Esophagus muscularis mucosa (tissue), 4 donors: ENCODE measurements at regions not wholly inside any gene's neighbourhood (a gene's known extent, or its start where the extent isn't known, plus 50 kb on each side); places are given as distances from the start of the nearest gene placed in this dataset.

Experiments
- DNase-seq: peaks from one replicate; pipeline ENCODE4 v3.0.0-alpha.2; 2017; ENCODE audit errors: extremely low spot score
- H3K27ac ChIP-seq, 4 donors: fragments of 200-600 bp; sonication (generic); replicated peaks in 1 of 4; 1 replicate in 3 of 4; 2 replicates in 1 of 4; pipeline ENCODE4 v1.5.1; 2016 to 2019; ENCODE audit warnings: mild to moderate bottlenecking in 1 of 4
- H3K27me3 ChIP-seq, 4 donors: fragments of 200-600 bp; sonication (generic); one replicate each; pipeline versions ENCODE4 v1.5.1 to v1.6.0; 2016 to 2019
- H3K36me3 ChIP-seq, 4 donors: fragments of 200-600 bp; sonication (generic); one replicate each; pipeline ENCODE4 v1.5.1; 2016 to 2019
- H3K4me1 ChIP-seq, 4 donors: fragments of 200-600 bp; sonication (generic); one replicate each; pipeline ENCODE4 v1.5.1; 2016 to 2019
- H3K4me3 ChIP-seq, 4 donors: fragments of 200-600 bp; sonication (generic); 1 replicate in 2 of 4; 2 replicates in 2 of 4; pipeline ENCODE4 v1.5.1; 2016 to 2019; ENCODE audit warnings: mild to moderate bottlenecking in 4 of 4, moderate library complexity in 1 of 4
- H3K9me3 ChIP-seq, 4 donors: fragments of 200-600 bp; sonication (generic); 1 replicate in 3 of 4; 2 replicates in 1 of 4; pipeline ENCODE4 v1.5.1; 2016 to 2019
- EP300 ChIP-seq: sonication (generic); formaldehyde crosslinking; IDR thresholded peaks from one replicate; pipeline ENCODE4 v1.6.1; 2017; ENCODE audit warnings: antibody characterized with exemption
- POLR2A ChIP-seq: fragments of 450-650 bp; IDR thresholded peaks from one replicate; pipeline ENCODE4 v1.6.1; 2017; ENCODE audit warnings: antibody characterized with exemption, moderate library complexity, mild to moderate bottlenecking, low read depth
- POLR2AphosphoS5 ChIP-seq, 2 donors: sonication (generic); formaldehyde crosslinking; IDR thresholded peaks; one replicate each; pipeline ENCODE4 v1.6.1; 2017; ENCODE audit warnings: antibody characterized with exemption in 2 of 2
- WGBS: methylation state at CpG from one replicate; pipeline ENCODE4 v1.1.5; 2018; 5-methylcytosine and 5-hydroxymethylcytosine counted together
- intact Hi-C: fragments of 100-400 bp; cut with DNase I; formaldehyde crosslinking; loops from one replicate; pipeline ENCODE4 v1.15.1; 2023
- TF ChIP-seq, protein P1 (sequence below), 3 experiments: fragments of 200-600 bp in 2 of 3; fragments of 450-650 bp in 1 of 3; sonication (generic) in 2 of 3; IDR thresholded peaks; one replicate each; pipeline ENCODE4 v1.5.1; 2017 to 2019; ENCODE audit warnings: antibody characterized with exemption in 3 of 3, mild to moderate bottlenecking in 2 of 3, moderate library complexity in 1 of 3

GRCh38 chrX:123036401-123036800 is 147.7 kb upstream of the GRIA3 start:
- intact Hi-C loops: no loop called here
- Histone ChIP-seq H3K36me3 (no peaks in the 10 kb centered on the region), H3K4me3 (no peak overlapping the region), H3K9me3 (no peaks in the 10 kb centered on the region), H3K4me1 (no peaks in the 10 kb centered on the region), H3K27me3 (no peaks in the 10 kb centered on the region), H3K27ac (no peak overlapping the region)
- WGBS: 31% methylated on average over 3 of the region's 3 CpGs
- no peak for DNase-seq
- TF ChIP-seq POLR2A (no peak), POLR2AphosphoS5 (IDR thresholded peaks at IDR 0.05) (no peak), EP300 (no peak)
- TF ChIP-seq, protein P1, sequence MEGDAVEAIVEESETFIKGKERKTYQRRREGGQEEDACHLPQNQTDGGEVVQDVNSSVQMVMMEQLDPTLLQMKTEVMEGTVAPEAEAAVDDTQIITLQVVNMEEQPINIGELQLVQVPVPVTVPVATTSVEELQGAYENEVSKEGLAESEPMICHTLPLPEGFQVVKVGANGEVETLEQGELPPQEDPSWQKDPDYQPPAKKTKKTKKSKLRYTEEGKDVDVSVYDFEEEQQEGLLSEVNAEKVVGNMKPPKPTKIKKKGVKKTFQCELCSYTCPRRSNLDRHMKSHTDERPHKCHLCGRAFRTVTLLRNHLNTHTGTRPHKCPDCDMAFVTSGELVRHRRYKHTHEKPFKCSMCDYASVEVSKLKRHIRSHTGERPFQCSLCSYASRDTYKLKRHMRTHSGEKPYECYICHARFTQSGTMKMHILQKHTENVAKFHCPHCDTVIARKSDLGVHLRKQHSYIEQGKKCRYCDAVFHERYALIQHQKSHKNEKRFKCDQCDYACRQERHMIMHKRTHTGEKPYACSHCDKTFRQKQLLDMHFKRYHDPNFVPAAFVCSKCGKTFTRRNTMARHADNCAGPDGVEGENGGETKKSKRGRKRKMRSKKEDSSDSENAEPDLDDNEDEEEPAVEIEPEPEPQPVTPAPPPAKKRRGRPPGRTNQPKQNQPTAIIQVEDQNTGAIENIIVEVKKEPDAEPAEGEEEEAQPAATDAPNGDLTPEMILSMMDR (IDR thresholded peaks at IDR 0.05): no peak

GRCh38 chrX:123049071-123049625 is 134.9 kb upstream of the GRIA3 start:
- intact Hi-C loops: no loop called here
- TF ChIP-seq EP300 (no peak), POLR2A (no peak), POLR2AphosphoS5 (IDR thresholded peaks at IDR 0.05) (no peak)
- TF ChIP-seq, protein P1 (IDR thresholded peaks at IDR 0.05): no peak
- no peaks in the 10 kb centered on the region for H3K9me3 ChIP-seq
- H3K27me3 ChIP-seq: no peaks in the 10 kb centered on the region
- WGBS: 77% methylated on average over 3 of the region's 3 CpGs
- no peak overlapping the region for H3K27ac ChIP-seq
- H3K36me3 ChIP-seq: no peaks in the 10 kb centered on the region
- no peak for DNase-seq
- H3K4me3 ChIP-seq: no peak overlapping the region
- no peaks in the 10 kb centered on the region for H3K4me1 ChIP-seq

GRCh38 chrX:123060986-123061385 is 123.1 kb upstream of the GRIA3 start:
- no peak for TF ChIP-seq EP300
- DNase-seq: no peak
- intact Hi-C loops: no loop called here
- Histone ChIP-seq H3K27ac (no peak overlapping the region), H3K9me3 (no peaks in the 10 kb centered on the region), H3K4me3 (no peak overlapping the region), H3K36me3 (no peaks in the 10 kb centered on the region), H3K4me1 (no peaks in the 10 kb centered on the region), H3K27me3 (no peaks in the 10 kb centered on the region)

DNA sequence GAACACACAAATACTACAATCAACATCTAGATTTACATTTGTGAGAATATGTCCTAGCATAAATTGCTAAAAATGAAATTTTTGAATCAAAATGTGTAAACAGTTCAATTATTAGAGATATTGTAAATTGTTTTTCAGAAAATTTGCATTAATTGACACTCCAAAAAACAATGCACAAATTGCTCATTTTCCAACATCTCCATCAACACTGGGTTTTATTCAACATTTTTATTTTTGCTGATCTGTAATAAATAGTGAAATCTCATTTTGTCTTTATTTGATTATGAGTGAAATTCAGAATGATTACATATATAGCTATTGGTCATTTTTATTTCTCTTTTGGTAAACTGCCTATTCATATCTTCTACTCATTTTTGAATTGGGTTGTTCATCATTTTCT is 120.0 kb upstream of the GRIA3 start:
- H3K9me3 ChIP-seq: no peaks in the 10 kb centered on the region
- intact Hi-C loops: no loop called here
- H3K4me1 ChIP-seq: no peaks in the 10 kb centered on the region
- no peak for TF ChIP-seq POLR2A
- H3K27ac ChIP-seq: no peak overlapping the region
- no peak overlapping the region for H3K4me3 ChIP-seq
- DNase-seq: no peak
- no peaks in the 10 kb centered on the region for H3K27me3 ChIP-seq
- H3K36me3 ChIP-seq: no peaks in the 10 kb centered on the region

DNA sequence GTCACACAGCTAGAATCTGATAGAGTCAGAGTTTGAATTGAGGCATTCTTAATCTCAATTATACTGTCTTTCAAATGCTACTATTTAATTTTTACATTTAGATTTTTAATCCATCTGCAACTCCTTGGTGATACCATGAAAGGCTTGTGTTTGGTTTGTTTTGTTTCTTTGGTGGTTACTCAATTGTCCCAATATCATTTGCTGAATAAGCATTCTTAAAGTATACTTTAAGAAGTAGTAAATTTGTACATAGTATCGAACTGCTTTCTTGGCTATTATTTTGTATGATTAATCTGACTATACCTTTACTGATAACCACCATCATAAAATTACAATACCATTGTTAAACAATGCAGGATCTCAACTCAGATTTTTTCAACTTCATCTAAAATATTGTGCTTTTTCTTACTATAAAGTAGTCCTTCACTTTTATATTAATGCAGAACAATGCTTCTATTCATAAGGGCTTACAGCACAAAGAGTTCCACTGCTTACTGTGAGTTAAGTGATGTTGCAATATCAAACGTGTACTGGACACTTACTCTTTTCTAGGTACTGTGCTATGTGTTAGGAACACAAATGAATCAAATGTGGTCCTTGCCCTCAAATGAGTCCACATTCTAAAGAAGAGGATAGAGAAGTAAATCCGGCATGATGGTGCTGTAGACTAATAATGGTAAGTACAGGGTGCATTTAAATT is 111.2 kb upstream of the GRIA3 start:
- Histone ChIP-seq H3K27me3 (no peaks in the 10 kb centered on the region), H3K4me1 (no peaks in the 10 kb centered on the region), H3K36me3 (no peaks in the 10 kb centered on the region), H3K4me3 (no peak overlapping the region), H3K9me3 (no peaks in the 10 kb centered on the region), H3K27ac (no peak overlapping the region)
- DNase-seq: no peak
- TF ChIP-seq, protein P1 (IDR thresholded peaks at IDR 0.05): no peak
- TF ChIP-seq POLR2A (no peak), EP300 (no peak), POLR2AphosphoS5 (IDR thresholded peaks at IDR 0.05) (no peak)
- WGBS: 62% methylated on average over 3 of the region's 3 CpGs
- intact Hi-C loops: no loop called here
